Suprapubic skin (tissue), 4 donors: ENCODE measurements at regions not wholly inside any gene's neighbourhood (a gene's known extent, or its start where the extent isn't known, plus 50 kb on each side); places are given as distances from the start of the nearest gene placed in this dataset.

Experiments used
- POLR2A ChIP-seq, 2 donors: fragments of 450-650 bp; IDR thresholded peaks; one replicate each; pipeline ENCODE4 v1.6.1; 2017; ENCODE audit warnings: antibody characterized with exemption in 2 of 2, mild to moderate bottlenecking in 2 of 2, moderate library complexity in 2 of 2
- POLR2AphosphoS5 ChIP-seq, 3 donors: sonication (generic); formaldehyde crosslinking; IDR thresholded peaks; one replicate each; pipeline ENCODE4 v1.6.1; 2017; ENCODE audit warnings: antibody characterized with exemption in 3 of 3
- TF ChIP-seq, protein P1 (sequence below), 2 donors: fragments of 200-600 bp in 1 of 2; fragments of 450-650 bp in 1 of 2; sonication (generic) in 1 of 2; IDR thresholded peaks; one replicate each; pipeline ENCODE4 v1.5.1; 2016 to 2019; ENCODE audit warnings: antibody characterized with exemption in 2 of 2, mild to moderate bottlenecking in 1 of 2, moderate library complexity in 1 of 2

DNA sequence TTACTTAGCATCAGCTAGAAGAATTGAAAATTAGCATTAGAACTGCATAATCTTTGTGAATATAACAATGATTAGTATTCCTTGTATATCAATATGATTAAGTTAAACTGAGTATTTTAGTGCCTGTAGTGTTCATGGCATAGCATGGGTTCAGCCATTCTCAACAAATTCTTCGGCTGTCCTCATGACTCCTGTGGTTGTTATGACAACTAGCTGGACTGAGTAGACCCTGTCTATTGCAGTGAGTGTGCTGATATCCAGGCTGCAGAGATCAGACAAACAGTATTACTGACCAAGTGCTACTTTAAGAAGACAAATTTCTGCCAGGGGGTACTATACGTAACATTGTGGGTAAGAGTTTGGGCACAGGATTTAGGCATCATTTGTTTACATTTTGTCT is 125.9 kb downstream of the NUDT12 start:
- TF ChIP-seq, protein P1, sequence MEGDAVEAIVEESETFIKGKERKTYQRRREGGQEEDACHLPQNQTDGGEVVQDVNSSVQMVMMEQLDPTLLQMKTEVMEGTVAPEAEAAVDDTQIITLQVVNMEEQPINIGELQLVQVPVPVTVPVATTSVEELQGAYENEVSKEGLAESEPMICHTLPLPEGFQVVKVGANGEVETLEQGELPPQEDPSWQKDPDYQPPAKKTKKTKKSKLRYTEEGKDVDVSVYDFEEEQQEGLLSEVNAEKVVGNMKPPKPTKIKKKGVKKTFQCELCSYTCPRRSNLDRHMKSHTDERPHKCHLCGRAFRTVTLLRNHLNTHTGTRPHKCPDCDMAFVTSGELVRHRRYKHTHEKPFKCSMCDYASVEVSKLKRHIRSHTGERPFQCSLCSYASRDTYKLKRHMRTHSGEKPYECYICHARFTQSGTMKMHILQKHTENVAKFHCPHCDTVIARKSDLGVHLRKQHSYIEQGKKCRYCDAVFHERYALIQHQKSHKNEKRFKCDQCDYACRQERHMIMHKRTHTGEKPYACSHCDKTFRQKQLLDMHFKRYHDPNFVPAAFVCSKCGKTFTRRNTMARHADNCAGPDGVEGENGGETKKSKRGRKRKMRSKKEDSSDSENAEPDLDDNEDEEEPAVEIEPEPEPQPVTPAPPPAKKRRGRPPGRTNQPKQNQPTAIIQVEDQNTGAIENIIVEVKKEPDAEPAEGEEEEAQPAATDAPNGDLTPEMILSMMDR (IDR thresholded peaks at IDR 0.05), result no peak
- no peak for TF ChIP-seq POLR2AphosphoS5 (IDR thresholded peaks at IDR 0.05)
- TF ChIP-seq POLR2A (IDR thresholded peaks at IDR 0.05), result no peak
